ENCODE measurements at regions not wholly inside any gene's neighbourhood (a gene's known extent, or its start where the extent isn't known, plus 50 kb on each side); places are given as distances from the start of the nearest gene placed in this dataset.
A peak's percentile ranks its signal among the peaks of the same experiment; 100 is the strongest.

DNA sequence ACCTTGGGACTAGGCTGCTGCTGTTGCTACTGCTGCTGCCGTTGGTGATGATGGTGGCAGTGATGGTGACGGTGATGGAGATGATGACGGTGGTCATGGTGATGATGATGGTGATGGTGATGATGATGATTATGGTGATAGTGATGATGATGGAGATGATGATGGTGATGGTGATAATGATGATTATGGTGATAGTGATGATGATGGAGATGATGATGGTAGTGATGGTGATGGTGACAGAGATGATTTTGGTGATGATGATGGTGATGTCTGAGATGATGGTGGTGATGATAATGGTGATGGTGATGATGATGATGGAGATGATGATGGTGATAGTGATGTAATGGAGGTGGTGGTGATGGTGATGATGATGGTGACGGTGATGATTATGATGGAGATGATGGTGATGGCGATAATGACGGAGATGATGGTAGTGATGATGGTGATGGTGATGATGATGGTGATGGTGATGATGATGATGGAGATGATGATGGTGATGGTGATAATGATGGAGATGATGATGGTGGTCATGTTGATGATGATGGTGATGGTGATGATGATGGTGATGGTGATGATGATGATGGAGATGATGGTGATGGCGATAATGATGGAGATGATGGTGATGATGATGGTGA is 156.8 kb upstream of the PWP1 start (continued):
- TF ChIP-seq YY2 (tag by site-specific recombination; IDR thresholded peaks at IDR 0.05) (peak; percentile 49; the same call in 1 of the 2 replicates), ZNF302 (tag by site-specific recombination; IDR thresholded peaks at IDR 0.05; ENCODE audit: low read depth) (no peak)

DNA sequence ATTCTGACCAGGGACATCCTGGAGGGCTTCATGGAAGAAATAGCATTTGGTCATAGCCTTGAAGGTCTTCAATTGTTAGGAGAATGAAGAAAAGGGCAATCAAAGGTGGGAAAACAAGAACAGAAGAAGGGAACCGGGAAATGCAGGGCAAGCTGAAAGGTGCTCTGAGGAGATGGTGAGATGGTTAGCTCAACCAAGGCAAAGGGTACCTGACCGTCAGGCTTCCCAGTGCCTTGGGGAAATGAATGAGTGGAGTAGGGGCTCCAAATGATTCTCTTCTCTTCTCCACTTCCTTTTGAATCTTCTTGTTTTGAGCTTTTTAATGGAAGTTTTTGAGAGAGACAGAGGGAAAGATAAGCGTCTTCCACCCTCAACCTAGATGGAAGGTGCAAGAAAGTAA is 155.6 kb upstream of the PWP1 start:
- TF ChIP-seq ZNF843 (tag by site-specific recombination; IDR thresholded peaks at IDR 0.05) (no peak), BCL11B (tag by site-specific recombination; IDR thresholded peaks at IDR 0.05; ENCODE audit: low read depth) (no peak), ZNF76 (tag by site-specific recombination; IDR thresholded peaks at IDR 0.05; ENCODE audit: borderline replicate concordance, low read depth) (no peak), ZNF155 (tag by site-specific recombination; IDR thresholded peaks at IDR 0.05) (no peak), OVOL3 (tag by site-specific recombination; IDR thresholded peaks at IDR 0.05) (no peak), KLF8 (tag by site-specific recombination; IDR thresholded peaks at IDR 0.05) (no peak), ZNF596 (tag by site-specific recombination; IDR thresholded peaks at IDR 0.05) (no peak), ZNF629 (tag by site-specific recombination; IDR thresholded peaks at IDR 0.05) (no peak), ZFHX2 (tag by site-specific recombination; conservative IDR thresholded peaks at IDR 0.05) (no peak), ZNF132 (tag by site-specific recombination; IDR thresholded peaks at IDR 0.05; ENCODE audit: borderline replicate concordance) (no peak), ZNF692 (tag by site-specific recombination; IDR thresholded peaks at IDR 0.05) (no peak), ZBTB21 (tag by site-specific recombination; IDR thresholded peaks at IDR 0.05) (no peak), KLF7 (tag by site-specific recombination; IDR thresholded peaks at IDR 0.05; ENCODE audit: borderline replicate concordance) (no peak)
- TF ChIP-seq, protein P1, sequence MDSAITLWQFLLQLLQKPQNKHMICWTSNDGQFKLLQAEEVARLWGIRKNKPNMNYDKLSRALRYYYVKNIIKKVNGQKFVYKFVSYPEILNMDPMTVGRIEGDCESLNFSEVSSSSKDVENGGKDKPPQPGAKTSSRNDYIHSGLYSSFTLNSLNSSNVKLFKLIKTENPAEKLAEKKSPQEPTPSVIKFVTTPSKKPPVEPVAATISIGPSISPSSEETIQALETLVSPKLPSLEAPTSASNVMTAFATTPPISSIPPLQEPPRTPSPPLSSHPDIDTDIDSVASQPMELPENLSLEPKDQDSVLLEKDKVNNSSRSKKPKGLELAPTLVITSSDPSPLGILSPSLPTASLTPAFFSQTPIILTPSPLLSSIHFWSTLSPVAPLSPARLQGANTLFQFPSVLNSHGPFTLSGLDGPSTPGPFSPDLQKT (IDR thresholded peaks at IDR 0.05; ENCODE audit: borderline replicate concordance, low read depth, low read length) = no peak
- TF ChIP-seq, protein P2, sequence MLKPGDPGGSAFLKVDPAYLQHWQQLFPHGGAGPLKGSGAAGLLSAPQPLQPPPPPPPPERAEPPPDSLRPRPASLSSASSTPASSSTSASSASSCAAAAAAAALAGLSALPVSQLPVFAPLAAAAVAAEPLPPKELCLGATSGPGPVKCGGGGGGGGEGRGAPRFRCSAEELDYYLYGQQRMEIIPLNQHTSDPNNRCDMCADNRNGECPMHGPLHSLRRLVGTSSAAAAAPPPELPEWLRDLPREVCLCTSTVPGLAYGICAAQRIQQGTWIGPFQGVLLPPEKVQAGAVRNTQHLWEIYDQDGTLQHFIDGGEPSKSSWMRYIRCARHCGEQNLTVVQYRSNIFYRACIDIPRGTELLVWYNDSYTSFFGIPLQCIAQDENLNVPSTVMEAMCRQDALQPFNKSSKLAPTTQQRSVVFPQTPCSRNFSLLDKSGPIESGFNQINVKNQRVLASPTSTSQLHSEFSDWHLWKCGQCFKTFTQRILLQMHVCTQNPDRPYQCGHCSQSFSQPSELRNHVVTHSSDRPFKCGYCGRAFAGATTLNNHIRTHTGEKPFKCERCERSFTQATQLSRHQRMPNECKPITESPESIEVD (tag by site-specific recombination; IDR thresholded peaks at IDR 0.05) = no peak
- H3K27ac ChIP-seq (ENCODE audit: extremely low read depth, low read depth, low read length) = no peak overlapping the region
- ChIA-PET POLR2A (no interaction called here), CTCF (interaction anchor here (0.6 to 0.8 kb wide), 2 partner anchors 102 to 398 kb away, joined by 3 to 4 read pairs; no protein-coding TSS in a partner anchor)
- no peaks in the 10 kb centered on the region for H3K36me3 ChIP-seq (ENCODE audit: control insufficient read depth in 2 of 2, insufficient read depth in 1 of 2, low read length in 2 of 2)
- H3K4me1 ChIP-seq (ENCODE audit: control insufficient read depth, insufficient read depth, low read length) = peaks cover 3% of the 10 kb centered on the region; the same call in 1 of the 2 replicates
- H3K4me3 ChIP-seq (ENCODE audit: low read depth, low read length) = no peak overlapping the region
- no peaks in the 10 kb centered on the region; the same call in 1 of the 2 replicates for H3K9me3 ChIP-seq (ENCODE audit: control insufficient read depth, insufficient read depth, low read depth, low read length)

- TF ChIP-seq ZXDB (tag by site-specific recombination; IDR thresholded peaks at IDR 0.05) (no peak), REPIN1 (tag by site-specific recombination; IDR thresholded peaks at IDR 0.05; ENCODE audit: low read depth) (no peak), ZNF837 (tag by site-specific recombination; IDR thresholded peaks at IDR 0.05) (no peak), ZNF677 (tag by site-specific recombination; IDR thresholded peaks at IDR 0.05) (no peak), ZNF596 (tag by site-specific recombination; IDR thresholded peaks at IDR 0.05) (no peak), ZFHX2 (tag by site-specific recombination; conservative IDR thresholded peaks at IDR 0.05) (no peak), ZNF654 (tag by site-specific recombination; IDR thresholded peaks at IDR 0.05; ENCODE audit: low read depth) (no peak), ZNF785 (tag by site-specific recombination; IDR thresholded peaks at IDR 0.05) (no peak), ZNF350 (tag by site-specific recombination; IDR thresholded peaks at IDR 0.05) (no peak), ZNF843 (tag by site-specific recombination; IDR thresholded peaks at IDR 0.05) (no peak)
- Histone ChIP-seq H3K4me3 (ENCODE audit: low read depth, low read length) (no peak overlapping the region), H3K4me1 (ENCODE audit: control insufficient read depth, insufficient read depth, low read length) (peaks cover 3% of the 10 kb centered on the region; the same call in 1 of the 2 replicates), H3K9me3 (ENCODE audit: control insufficient read depth, insufficient read depth, low read depth, low read length) (no peaks in the 10 kb centered on the region; the same call in 1 of the 2 replicates), H3K27ac (ENCODE audit: extremely low read depth, low read depth, low read length) (no peak overlapping the region), H3K36me3 (ENCODE audit: control insufficient read depth in 2 of 2, insufficient read depth in 1 of 2, low read length in 2 of 2) (no peaks in the 10 kb centered on the region)
- POLR2A ChIA-PET = no interaction called here
- CTCF ChIA-PET = no interaction called here
Observed at GRCh38 chr12:107530701-107531100, 154.9 kb upstream of the PWP1 start.
